ENCODE measurements at regions not wholly inside any gene's neighbourhood (a gene's known extent, or its start where the extent isn't known, plus 50 kb on each side); places are given as distances from the start of the nearest gene placed in this dataset.
"Not testable (repeated sequence)": the region's sequence is repeated elsewhere in the genome, so short reads cannot be mapped to it uniquely, and the experiment has no call there.

DNA sequence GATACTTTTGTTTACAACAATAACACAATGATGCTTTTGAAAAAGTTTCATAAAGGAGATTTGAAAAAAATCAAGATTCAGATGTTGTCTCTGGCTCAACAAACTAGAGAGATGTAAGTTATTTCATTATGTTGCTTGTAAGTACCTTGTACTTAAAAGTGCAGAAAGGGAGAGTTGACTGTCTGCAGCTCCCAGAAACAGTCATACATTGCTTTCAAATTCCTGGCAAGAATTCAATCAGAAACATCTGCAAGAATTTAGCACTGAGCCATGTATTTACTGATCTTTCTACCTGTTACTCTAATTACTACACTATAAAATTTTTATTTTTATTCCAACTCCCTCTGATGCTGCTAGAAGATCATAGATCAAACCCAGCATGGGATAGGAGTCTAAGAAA, 1261.3 kb upstream of the SPRY2 start:
- DNase-seq: no peak
- Histone ChIP-seq H3K27ac (no peak overlapping the region), H3K4me3 (no peak overlapping the region), H3K9me3 (replicated peaks) (no peaks in the 10 kb centered on the region), H3K27me3 (no peaks in the 10 kb centered on the region), H3K4me1 (no peaks in the 10 kb centered on the region), H3K36me3 (no peaks in the 10 kb centered on the region)

DNA sequence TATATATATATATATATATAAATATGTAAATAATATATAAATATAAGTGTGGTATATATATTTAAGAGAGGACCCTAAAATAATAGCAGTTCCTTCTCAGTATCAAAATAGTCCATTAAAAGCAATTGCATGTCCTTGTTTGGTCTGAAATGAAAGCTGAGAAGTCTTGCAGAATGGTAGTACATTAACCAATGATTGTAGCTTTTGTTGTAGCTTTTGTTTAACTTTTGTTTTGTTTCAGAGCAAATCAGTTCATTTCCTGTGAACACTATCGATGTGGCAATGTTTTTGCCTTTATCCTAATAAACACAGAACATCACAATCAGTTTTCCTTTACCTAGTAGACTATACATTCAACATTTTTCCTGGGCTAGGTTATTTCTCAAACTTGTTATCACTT, 1256.2 kb upstream of the SPRY2 start:
- H3K4me3 ChIP-seq: no peak overlapping the region
- H3K27me3 ChIP-seq: no peaks in the 10 kb centered on the region
- no peak overlapping the region for H3K27ac ChIP-seq
- H3K36me3 ChIP-seq: no peaks in the 10 kb centered on the region
- no peaks in the 10 kb centered on the region for H3K9me3 ChIP-seq (replicated peaks)
- no peaks in the 10 kb centered on the region for H3K4me1 ChIP-seq
- DNase-seq: no peak

DNA sequence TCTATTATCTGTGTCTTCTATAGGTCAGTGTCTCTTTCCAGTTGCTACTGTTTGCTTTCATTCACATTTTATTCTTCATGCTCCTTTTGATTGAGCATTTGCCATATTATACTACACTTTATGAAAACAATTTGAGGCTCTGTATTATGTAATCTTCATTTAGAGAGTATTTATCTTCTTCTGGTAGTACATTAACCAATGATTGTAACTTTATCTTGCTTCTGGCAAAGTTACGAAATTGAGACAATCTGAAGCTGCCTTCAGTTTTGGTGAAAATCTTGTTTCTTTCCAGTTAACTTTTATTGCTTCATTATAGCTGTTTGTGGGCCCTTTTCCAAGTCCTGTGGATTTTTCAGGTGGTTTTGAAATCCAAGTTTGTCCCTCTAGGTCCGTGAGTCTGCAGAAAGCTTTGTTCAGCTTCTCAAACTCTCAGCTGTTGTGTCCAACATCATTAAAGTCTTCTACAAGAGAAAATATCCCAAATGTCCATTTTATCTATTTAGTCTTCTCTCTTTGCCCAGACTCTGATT, 1255.4 kb upstream of the SPRY2 start:
- H3K36me3 ChIP-seq: no peaks in the 10 kb centered on the region
- H3K4me3 ChIP-seq: no peak overlapping the region
- DNase-seq: no peak

DNA sequence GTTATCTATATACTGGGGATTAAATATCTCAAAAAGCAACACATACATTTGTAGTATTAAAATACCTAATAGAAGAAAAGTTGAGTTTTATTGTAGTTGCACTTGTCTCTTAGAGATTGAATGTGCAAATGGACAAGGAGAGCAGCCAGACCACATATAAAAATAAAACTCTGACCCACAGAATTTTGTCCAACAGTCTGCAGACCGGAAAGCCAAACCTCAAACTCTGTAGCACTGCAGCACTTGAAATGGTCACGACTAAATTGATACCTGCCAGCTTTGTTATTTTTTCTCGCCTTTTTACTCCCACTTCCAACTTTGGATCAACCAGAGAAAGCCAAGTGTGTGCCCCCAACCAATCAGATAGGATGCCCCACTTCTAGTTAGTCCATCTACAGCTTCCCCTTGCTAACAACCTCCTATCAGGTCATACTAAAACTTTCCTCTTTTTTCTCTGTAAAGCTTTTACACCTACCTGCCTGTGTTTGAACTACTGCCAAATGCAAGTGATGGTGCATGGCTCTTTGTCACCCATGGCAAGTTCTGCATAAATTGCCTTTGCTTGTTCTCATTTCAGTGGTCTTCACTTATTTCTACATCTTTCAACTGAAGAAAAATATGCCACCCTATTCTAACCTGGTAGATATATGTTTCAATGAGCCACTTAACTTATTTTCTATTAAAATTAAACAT, 1250.7 kb upstream of the SPRY2 start:
- Histone ChIP-seq H3K4me3 (no peak overlapping the region), H3K36me3 (no peaks in the 10 kb centered on the region), H3K27ac (no peak overlapping the region), H3K9me3 (replicated peaks) (no peaks in the 10 kb centered on the region), H3K27me3 (no peaks in the 10 kb centered on the region), H3K4me1 (no peaks in the 10 kb centered on the region)
- DNase-seq: no peak

More for the DNA sequence above, 1255.4 kb upstream of the SPRY2 start:
- no peaks in the 10 kb centered on the region for H3K9me3 ChIP-seq (replicated peaks)
- H3K27me3 ChIP-seq: no peaks in the 10 kb centered on the region
- no peaks in the 10 kb centered on the region for H3K4me1 ChIP-seq
- H3K27ac ChIP-seq: no peak overlapping the region

DNA sequence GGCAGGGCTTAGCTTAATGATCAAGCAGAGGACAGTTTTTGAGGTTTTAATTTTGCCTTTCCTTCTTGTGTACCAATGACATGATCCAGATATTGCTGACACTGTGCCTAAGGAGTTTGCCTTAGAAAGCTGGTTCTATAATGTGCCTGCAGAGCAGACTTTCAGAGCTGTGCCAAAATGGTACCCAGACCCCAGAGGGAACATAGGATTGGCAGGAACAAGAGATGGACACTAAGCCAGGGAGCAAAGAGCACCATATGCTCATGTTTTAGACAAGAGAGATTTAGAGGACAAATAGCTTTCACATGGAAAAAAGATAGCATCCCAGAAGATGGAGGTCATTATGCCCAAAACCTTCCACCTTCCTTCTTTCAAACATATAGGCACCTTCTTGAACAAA, 1241.5 kb upstream of the SPRY2 start:
- no peaks in the 10 kb centered on the region for H3K9me3 ChIP-seq (replicated peaks)
- H3K27me3 ChIP-seq: no peaks in the 10 kb centered on the region

DNA sequence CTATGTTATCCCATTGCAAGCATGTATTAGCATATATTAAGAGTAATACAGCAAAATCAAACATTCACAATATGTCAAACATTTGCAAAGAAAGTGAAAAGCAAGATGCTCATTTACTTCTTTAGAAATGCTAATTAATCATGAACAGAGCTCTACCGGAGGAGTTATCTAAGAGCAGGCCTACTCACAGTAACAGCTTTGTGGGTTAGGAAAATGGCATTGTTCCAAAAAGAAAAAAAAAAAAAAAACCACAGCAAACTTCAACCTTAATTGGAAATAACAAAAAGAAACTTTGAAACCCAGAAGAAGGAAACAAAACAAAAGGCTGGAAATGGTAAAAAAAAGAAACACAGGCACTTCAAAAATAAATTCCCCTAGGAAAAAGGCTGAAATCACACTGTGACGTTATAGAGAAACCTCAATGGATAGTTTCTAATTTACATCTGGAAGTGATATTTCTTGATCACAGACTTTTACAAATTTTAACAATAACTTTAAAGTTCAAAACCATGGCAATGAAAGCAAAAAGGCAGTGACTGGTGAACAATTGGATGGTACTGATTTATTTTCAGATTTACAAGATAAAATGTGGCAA, 1236.8 kb upstream of the SPRY2 start:
- no peak overlapping the region for H3K27ac ChIP-seq
- H3K4me1 ChIP-seq: no peaks in the 10 kb centered on the region
- no peaks in the 10 kb centered on the region for H3K27me3 ChIP-seq
- no peaks in the 10 kb centered on the region for H3K36me3 ChIP-seq
- H3K9me3 ChIP-seq (replicated peaks): no peaks in the 10 kb centered on the region
- peak in 1 of 2 experiments; percentile 22 for DNase-seq
- no peak overlapping the region for H3K4me3 ChIP-seq

More for the DNA sequence above, 1241.5 kb upstream of the SPRY2 start:
- DNase-seq: no peak
- Histone ChIP-seq H3K4me1 (no peaks in the 10 kb centered on the region), H3K27ac (no peak overlapping the region), H3K36me3 (no peaks in the 10 kb centered on the region), H3K4me3 (no peak overlapping the region)

DNA sequence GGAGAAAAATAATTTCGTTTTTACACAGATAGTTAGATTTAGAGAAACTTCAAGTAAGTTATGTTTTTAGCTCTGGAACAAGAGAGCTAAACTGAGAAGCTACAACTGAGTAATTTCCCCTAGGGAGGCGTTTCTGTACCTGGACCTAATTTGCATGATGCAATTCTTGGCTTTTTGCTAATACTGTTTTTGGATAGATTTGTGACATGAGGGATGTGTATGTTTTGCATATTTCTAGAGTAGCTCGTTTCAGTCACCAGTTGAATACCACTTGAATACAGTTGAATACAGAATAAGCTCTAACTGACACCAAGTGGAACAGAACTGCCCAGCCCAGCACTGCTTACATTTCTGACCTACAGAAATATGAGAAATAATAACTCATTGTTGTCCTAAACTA, 1227.9 kb upstream of the SPRY2 start:
- no peak for DNase-seq
- H3K36me3 ChIP-seq: no peaks in the 10 kb centered on the region; the same call in 1 of the 2 replicates
- no peak overlapping the region for H3K27ac ChIP-seq
- H3K27me3 ChIP-seq: no peaks in the 10 kb centered on the region
- no peak overlapping the region for H3K4me3 ChIP-seq
- H3K9me3 ChIP-seq (replicated peaks): no peaks in the 10 kb centered on the region
- H3K4me1 ChIP-seq: no peaks in the 10 kb centered on the region

DNA sequence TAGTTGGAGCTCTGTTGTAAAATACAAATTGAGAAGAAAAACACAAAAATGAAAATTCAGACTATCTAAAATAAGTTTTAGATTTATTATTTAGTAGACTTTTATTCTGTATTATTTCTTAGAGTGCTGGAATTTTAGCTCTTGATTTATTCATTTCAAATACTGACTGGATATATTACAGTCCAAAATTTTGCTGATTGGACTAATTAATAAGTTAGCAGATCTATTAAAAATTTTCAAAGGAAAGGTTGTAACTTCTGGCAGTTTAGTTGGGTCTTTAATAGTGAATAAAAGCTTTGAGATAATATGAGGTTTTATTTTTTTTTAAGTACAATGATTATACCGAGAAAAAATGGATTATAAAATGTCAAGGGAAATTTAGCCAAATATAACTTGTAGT, 1224.9 kb upstream of the SPRY2 start:
- no peak for DNase-seq
- H3K27me3 ChIP-seq: no peaks in the 10 kb centered on the region
- H3K36me3 ChIP-seq: no peaks in the 10 kb centered on the region; the same call in 1 of the 2 replicates
- no peak overlapping the region for H3K27ac ChIP-seq
- H3K4me1 ChIP-seq: no peaks in the 10 kb centered on the region
- no peaks in the 10 kb centered on the region for H3K9me3 ChIP-seq (replicated peaks)
- no peak overlapping the region for H3K4me3 ChIP-seq

DNA sequence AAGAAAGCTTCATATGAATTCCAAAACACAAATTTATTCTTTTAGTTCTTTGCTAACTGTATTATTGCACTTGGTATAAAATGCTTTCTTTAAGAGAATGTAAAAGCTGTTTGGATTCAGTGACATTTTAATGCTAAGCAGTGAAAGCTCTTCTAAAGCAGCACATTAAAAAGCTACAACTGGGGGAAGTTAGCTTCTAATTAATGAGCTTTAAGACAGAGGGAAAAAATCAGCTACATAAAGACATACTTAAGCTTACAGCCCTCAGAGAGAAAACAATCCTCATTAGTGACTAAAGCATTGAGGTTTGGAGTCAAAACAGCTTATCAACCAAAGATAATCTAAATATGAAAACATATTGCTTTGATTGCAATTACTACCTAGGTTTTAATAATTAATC, 1222.2 kb upstream of the SPRY2 start:
- H3K4me1 ChIP-seq: no peaks in the 10 kb centered on the region
- H3K27me3 ChIP-seq: no peaks in the 10 kb centered on the region
- no peak overlapping the region for H3K27ac ChIP-seq
- DNase-seq: no peak
- no peak overlapping the region for H3K4me3 ChIP-seq
- no peaks in the 10 kb centered on the region; the same call in 1 of the 2 replicates for H3K36me3 ChIP-seq
- no peaks in the 10 kb centered on the region for H3K9me3 ChIP-seq (replicated peaks)

DNA sequence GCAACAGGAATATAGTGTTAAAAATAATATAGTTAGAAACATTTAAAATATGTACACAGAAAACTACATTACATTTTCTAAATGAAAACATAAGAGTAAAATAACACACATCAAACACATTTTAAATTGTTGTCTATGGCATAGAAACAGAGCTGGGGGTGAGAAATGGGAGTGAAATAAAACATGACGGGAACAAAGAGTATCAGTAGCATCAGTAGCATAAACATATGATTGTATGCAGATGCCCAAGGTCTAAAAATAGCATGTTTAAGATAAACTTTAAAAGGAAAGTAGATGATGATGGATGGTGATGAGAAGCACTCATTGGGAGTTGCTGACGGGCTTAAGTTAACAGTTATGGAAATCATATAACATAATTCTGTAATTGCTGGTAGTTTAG, 1221.7 kb upstream of the SPRY2 start:
- no peak overlapping the region for H3K4me3 ChIP-seq
- H3K27ac ChIP-seq: no peak overlapping the region
- no peaks in the 10 kb centered on the region for H3K4me1 ChIP-seq
- H3K36me3 ChIP-seq: no peaks in the 10 kb centered on the region; the same call in 1 of the 2 replicates
- no peaks in the 10 kb centered on the region for H3K9me3 ChIP-seq (replicated peaks)
- H3K27me3 ChIP-seq: no peaks in the 10 kb centered on the region
- DNase-seq: no peak

DNA sequence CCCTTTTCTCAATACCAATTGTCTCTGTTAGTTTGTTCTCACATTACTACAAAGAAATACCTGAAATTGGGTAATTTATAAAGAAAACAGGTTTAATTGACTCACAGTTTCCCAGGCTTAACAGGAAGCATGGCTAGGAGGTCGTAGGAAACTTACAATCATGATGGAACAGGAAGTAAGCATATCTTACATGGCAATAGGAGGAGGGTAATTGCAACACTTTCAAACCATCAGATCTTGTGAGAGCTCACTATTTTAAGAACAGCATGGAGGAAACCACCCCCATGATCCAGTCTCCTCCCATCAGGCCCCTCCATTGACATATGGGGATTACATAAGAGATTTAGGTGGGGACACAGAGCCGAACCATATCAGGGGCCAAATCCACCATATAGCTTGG, 1210.1 kb upstream of the SPRY2 start:
- Histone ChIP-seq H3K4me1 (no peaks in the 10 kb centered on the region), H3K27ac (no peak overlapping the region), H3K4me3 (no peak overlapping the region), H3K9me3 (replicated peaks) (no peaks in the 10 kb centered on the region), H3K27me3 (no peaks in the 10 kb centered on the region), H3K36me3 (no peaks in the 10 kb centered on the region)
- no peak for DNase-seq

DNA sequence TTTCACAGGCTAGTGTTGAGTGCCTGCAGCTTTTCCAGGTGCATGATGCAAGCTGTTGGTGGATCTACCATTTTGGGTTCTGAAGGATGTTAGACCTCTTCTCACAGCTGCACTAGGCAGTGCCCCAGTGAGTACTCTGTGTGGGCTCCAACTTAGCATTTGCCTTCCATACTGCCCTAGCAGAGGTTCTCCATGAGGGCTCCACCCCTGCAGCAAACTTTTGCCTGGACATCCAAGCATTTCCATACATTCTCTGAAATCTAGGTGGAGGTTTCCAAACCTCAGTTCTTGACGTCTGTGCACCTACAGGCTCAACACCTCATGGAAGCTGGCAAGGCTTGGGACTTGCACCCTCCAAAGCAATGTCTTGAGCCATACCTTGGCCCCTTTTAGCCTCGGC, 1205.4 kb upstream of the SPRY2 start:
- H3K4me1 ChIP-seq; H3K36me3 ChIP-seq; DNase-seq; H3K27me3 ChIP-seq; H3K27ac ChIP-seq; H3K9me3 ChIP-seq (replicated peaks); H3K4me3 ChIP-seq: not testable (repeated sequence)

DNA sequence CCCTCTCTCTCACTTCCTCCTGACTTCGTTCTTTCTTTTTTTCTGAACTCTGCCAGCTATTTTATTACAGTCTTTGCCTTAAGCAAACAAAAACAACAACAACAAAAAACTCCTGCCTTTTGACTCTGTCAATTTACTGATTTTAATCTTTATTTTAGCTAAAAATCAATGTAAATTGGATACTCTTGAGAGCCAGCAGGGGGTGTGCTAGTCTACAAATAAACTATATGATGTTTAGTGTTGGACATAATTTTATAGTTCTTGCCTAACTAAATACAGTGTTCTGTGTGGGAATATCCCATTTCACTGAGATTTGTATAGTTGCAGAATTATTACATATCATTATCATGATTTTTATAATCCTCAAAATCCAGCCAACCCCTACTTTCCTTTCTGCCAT, 1199.9 kb upstream of the SPRY2 start:
- Histone ChIP-seq H3K27ac (no peak overlapping the region), H3K36me3 (no peaks in the 10 kb centered on the region)

DNA sequence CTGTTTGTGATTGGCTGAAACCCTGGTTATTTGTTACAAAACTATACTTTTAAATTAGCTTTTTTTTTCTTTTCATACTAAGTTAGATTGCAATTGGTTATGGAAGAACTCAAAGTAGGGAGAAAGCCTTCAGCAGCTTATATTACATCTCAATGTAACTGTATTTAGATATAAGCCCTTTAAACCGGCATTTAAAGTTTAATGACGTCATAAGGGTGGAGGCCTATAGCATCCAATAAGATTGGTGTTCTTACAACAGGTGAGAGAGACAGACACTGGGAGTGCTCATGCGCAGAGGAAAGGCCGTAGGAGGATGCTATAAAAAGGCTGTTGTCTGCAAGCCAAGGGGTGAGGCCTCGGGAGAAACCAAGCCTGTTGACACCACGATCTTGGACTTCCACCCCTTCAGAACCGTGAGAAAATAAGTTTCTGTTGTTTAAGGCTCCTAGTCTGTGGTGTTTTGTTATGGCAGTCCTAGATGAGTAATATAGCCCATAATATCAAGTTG, 1198.8 kb upstream of the SPRY2 start:
- no peak overlapping the region for H3K27ac ChIP-seq
- DNase-seq: no peak
- H3K4me3 ChIP-seq: no peak overlapping the region
- no peaks in the 10 kb centered on the region for H3K36me3 ChIP-seq
- H3K4me1 ChIP-seq: no peaks in the 10 kb centered on the region
- H3K9me3 ChIP-seq (replicated peaks): no peaks in the 10 kb centered on the region
- H3K27me3 ChIP-seq: no peaks in the 10 kb centered on the region

More for the DNA sequence above, 1199.9 kb upstream of the SPRY2 start:
- no peaks in the 10 kb centered on the region for H3K9me3 ChIP-seq (replicated peaks)
- H3K27me3 ChIP-seq: no peaks in the 10 kb centered on the region
- H3K4me1 ChIP-seq: no peaks in the 10 kb centered on the region
- peak in 1 of 2 experiments; percentile 15 for DNase-seq
- no peak overlapping the region for H3K4me3 ChIP-seq

DNA sequence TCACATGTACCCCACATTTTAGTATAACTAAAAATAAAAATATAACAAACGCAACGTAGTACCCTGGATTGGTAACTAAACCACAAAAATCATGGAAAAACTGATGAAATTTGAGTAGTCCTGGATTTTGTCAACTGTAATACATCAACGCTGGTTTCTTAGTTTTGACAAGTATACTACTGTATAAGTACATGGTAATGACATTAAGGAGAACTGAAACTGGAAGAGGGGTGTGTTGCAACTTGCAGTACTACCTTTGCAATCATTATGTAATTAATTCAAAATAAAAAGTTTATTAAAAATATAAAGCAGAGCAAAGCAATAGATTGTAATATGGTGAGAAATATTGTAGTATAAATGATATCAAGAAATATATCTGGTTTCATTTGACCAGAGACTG, 1158.0 kb upstream of the SPRY2 start:
- H3K9me3 ChIP-seq (replicated peaks): 0 out of 2 replicates have a peak, but pooled peaks cover 2% of the 10 kb centered on the region
- H3K27me3 ChIP-seq: no peaks in the 10 kb centered on the region
- H3K4me1 ChIP-seq: no peaks in the 10 kb centered on the region
- H3K4me3 ChIP-seq: no peak overlapping the region
- H3K27ac ChIP-seq: no peak overlapping the region
- DNase-seq: no peak
- H3K36me3 ChIP-seq: no peaks in the 10 kb centered on the region
